CD4-positive, CD25-positive, alpha-beta regulatory T cell (primary cell): ENCODE measurements at regions not wholly inside any gene's neighbourhood (a gene's known extent, or its start where the extent isn't known, plus 50 kb on each side); places are given as distances from the start of the nearest gene placed in this dataset.

Experiments used
- ATAC-seq, 2 donors: fragments of 150-1000 bp; cut with Tn5 transposase; one replicate each; pipeline ENCODE4 v1.10.0; 2021; ENCODE audit warnings: low read depth in 2 of 2, moderate number of reproducible peaks in 2 of 2, moderate library complexity in 1 of 2
- DNase-seq, 3 donors: peaks; one replicate each; pipeline versions ENCODE4 v3.0.0 to v3.0.0-alpha.2; 2012 to 2022; ENCODE audit warnings: mixed read lengths in 1 of 3
- H3K27ac ChIP-seq: one replicate; pipeline ENCODE4 v1.7.0; 2013; ENCODE audit warnings: mild to moderate bottlenecking, low read length; ENCODE audit not compliant: insufficient read depth, poor library complexity, severe bottlenecking
- H3K27me3 ChIP-seq: one replicate; pipeline ENCODE4 v1.7.0; 2013; ENCODE audit warnings: low read length; ENCODE audit not compliant: control insufficient read depth, insufficient read depth
- H3K36me3 ChIP-seq: one replicate; pipeline ENCODE4 v1.7.0; 2013; ENCODE audit warnings: mild to moderate bottlenecking, low read length, moderate library complexity; ENCODE audit not compliant: control insufficient read depth, insufficient read depth
- H3K4me1 ChIP-seq: 2 replicates; pipeline ENCODE4 v1.7.0; 2013; ENCODE audit warnings: mild to moderate bottlenecking, low read length; ENCODE audit not compliant: insufficient read depth, control insufficient read depth, poor library complexity, severe bottlenecking
- H3K4me3 ChIP-seq: one replicate; pipeline ENCODE4 v1.7.0; 2013; ENCODE audit warnings: low read depth, mild to moderate bottlenecking, low read length, moderate library complexity
- H3K9me3 ChIP-seq, 2 experiments: 1 replicate in 1 of 2; 2 replicates in 1 of 2; pipeline ENCODE4 v1.7.0; 2013; ENCODE audit warnings: low read length in 2 of 2, mild to moderate bottlenecking in 1 of 2, moderate library complexity in 1 of 2; ENCODE audit not compliant: control insufficient read depth in 2 of 2
- H3K27ac Mint-ChIP-seq, 3 donors: one replicate each; pipeline ENCODE4 v1.8.0; 2020 to 2022; ENCODE audit warnings: mild to moderate bottlenecking in 3 of 3, mixed read lengths in 3 of 3, moderate library complexity in 2 of 3
- H3K27me3 Mint-ChIP-seq: one replicate; pipeline ENCODE4 v1.8.0; 2022; ENCODE audit warnings: mild to moderate bottlenecking, mixed read lengths
- H3K36me3 Mint-ChIP-seq: one replicate; pipeline ENCODE4 v1.8.0; 2020; ENCODE audit warnings: mixed read lengths
- H3K4me1 Mint-ChIP-seq, 4 donors: one replicate each; pipeline ENCODE4 v1.8.0; 2020 to 2022; ENCODE audit warnings: mixed read lengths in 4 of 4, mild to moderate bottlenecking in 1 of 4
- H3K4me3 Mint-ChIP-seq, 4 donors: one replicate each; pipeline ENCODE4 v1.8.0; 2020 to 2022; ENCODE audit warnings: mild to moderate bottlenecking in 4 of 4, mixed read lengths in 4 of 4, moderate library complexity in 3 of 4
- H3K9me3 Mint-ChIP-seq, 7 donors: one replicate each; pipeline ENCODE4 v1.8.0; 2020 to 2022; ENCODE audit warnings: mixed read lengths in 7 of 7, mild to moderate bottlenecking in 3 of 7, moderate library complexity in 2 of 7

DNA sequence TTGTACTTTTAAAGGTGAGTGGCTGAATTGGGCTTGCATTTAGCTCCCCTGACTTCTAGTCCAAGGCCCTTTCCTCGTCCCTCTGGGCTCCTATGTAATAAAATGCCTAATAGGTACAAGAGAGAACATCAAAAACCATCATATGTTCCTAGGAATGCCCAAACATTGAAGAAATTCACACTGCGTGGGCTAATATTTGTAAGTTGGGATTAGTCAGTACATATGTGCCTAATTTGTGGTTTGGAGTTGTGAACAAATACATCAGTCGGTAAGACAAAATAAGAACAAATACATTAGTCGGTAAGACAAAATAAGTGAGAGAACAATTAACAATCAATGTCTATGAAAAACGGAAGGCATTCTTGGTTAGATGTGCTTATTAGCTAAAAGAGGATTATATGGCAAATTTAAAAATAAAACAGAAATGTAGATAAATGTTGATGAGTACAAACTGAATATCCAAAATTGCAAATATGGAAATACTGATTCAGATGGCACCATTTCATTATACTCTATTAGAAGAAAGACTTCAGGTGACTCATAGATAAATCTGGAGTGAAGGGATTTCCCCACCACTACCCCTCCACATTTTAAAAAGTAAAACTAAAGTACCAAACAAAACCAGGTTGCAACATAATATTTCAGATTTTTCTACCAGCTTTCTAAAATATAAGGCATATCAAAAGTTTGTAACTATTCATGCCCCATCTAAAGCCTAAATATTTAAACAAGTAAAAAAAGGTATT is 325.4 kb downstream of the ZEB2 start:
- Mint-ChIP-seq H3K27me3 (no peaks in the 10 kb centered on the region), H3K4me1 (peaks cover 0 to 5% (median 4%) of the 10 kb centered on the region in 4 donors), H3K4me3 (no peak overlapping the region), H3K9me3 (no peaks in the 10 kb centered on the region), H3K36me3 (no peaks in the 10 kb centered on the region), H3K27ac (no peak overlapping the region)
- no peaks in the 10 kb centered on the region for H3K9me3 ChIP-seq
- H3K36me3 ChIP-seq = no peaks in the 10 kb centered on the region
- H3K4me3 ChIP-seq = no peak overlapping the region
- DNase-seq (no peak), ATAC-seq (no peak)
- no peak overlapping the region for H3K27ac ChIP-seq
- H3K27me3 ChIP-seq = no peaks in the 10 kb centered on the region
- H3K4me1 ChIP-seq = no peaks in the 10 kb centered on the region

DNA sequence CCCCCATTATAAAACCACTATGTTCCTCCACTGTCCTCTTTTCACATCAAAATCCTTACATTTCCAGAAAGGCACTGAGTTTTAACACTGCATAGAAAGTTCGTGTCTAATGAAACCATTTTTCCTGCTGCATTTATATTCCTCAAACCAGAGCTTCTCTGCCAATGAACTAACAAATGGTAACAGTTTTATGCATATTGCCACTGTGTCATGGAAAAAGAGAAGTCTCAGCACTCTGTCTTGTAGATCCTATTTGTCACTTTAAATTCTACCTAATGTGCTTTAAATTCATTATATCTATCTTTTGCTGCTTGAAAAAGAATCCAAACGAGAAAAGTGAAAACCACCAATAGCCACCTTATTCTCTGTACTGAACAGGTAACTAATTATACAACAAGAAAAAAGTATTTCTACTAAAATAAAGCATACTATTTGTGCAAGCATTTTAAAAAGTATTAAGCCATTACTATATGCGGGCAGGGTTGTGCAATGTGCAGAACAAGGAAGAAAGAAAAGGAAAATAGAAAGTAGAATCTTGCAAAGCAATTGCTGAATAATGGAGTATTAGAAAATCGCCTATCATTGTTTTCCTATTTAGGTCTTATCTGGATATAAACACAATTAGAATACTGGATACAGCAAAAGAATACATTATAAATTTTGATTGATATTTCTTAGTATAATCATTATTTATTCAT is 328.9 kb downstream of the ZEB2 start:
- peaks cover 2 to 7% (median 5%) of the 10 kb centered on the region in 4 donors for H3K4me1 Mint-ChIP-seq
- Histone ChIP-seq H3K27me3 (no peaks in the 10 kb centered on the region), H3K4me1 (no peaks in the 10 kb centered on the region), H3K9me3 (no peaks in the 10 kb centered on the region), H3K36me3 (no peaks in the 10 kb centered on the region), H3K4me3 (no peak overlapping the region), H3K27ac (no peak overlapping the region)
- H3K27me3 Mint-ChIP-seq = no peaks in the 10 kb centered on the region
- no peak overlapping the region for H3K4me3 Mint-ChIP-seq
- H3K27ac Mint-ChIP-seq = no peak overlapping the region
- no peaks in the 10 kb centered on the region for H3K36me3 Mint-ChIP-seq
- H3K9me3 Mint-ChIP-seq = no peaks in the 10 kb centered on the region
- DNase-seq (no peak), ATAC-seq (no peak)

DNA sequence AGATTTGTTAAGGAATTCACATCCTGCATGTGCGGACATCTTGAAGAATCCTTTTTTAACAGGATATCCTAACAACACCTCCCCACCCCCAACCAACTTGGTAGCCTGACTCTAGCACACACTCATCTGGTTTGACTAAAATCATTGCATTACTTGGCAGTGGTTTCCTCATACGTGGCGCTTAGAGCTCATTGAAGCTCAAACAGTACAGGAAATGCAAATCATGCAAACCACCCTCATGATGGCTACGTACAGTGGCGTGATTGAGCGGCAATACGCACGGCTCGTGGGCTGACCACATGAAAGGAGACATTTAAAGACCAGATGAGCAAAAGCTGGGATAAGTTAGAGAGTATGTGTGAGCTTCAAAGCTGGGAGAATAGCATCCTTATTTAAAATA is 336.2 kb downstream of the ZEB2 start:
- Mint-ChIP-seq H3K27me3 (no peaks in the 10 kb centered on the region), H3K36me3 (peaks cover 4% of the 10 kb centered on the region), H3K9me3 (no peaks in the 10 kb centered on the region), H3K4me1 (peaks cover 16 to 24% (median 21%) of the 10 kb centered on the region in 4 donors), H3K27ac (peak overlapping the region; percentile 48 to 84 (median 68)), H3K4me3 (peak overlapping the region in 3 of 4 donors; percentile 19 to 83 (median 79))
- Histone ChIP-seq H3K36me3 (no peaks in the 10 kb centered on the region), H3K27me3 (no peaks in the 10 kb centered on the region), H3K4me1 (peaks cover 17% of the 10 kb centered on the region), H3K27ac (peak overlapping the region; percentile 64), H3K9me3 (no peaks in the 10 kb centered on the region), H3K4me3 (peak overlapping the region; percentile 73)
- peak; percentile 61 to 91 (median 78) for DNase-seq
- peak; percentile 97 to 99 for ATAC-seq

DNA sequence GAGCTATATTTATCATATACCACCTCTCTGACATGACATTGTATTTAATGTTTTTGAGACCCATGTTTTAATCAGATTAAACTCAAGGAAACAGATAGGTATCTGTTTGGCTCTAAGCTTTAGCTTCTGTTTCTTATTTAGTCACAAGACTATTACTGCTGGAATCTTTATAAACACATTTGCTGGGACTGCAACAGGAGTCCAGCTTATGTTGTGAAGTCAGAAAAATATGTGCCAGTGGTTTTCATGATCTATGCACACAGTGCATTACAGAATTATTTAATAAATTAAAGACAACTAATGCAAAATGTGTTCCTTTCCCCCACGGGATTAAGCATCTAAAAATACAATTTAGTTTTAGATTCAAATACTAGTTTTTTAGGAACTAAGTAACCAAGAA is 338.9 kb downstream of the ZEB2 start:
- H3K27me3 Mint-ChIP-seq = no peaks in the 10 kb centered on the region
- no peak overlapping the region for H3K4me3 Mint-ChIP-seq
- H3K27ac ChIP-seq = no peak overlapping the region
- H3K4me1 Mint-ChIP-seq = peaks cover 14 to 22% (median 20%) of the 10 kb centered on the region in 4 donors
- H3K4me3 ChIP-seq = no peak overlapping the region
- peaks cover 4% of the 10 kb centered on the region for H3K36me3 Mint-ChIP-seq
- ATAC-seq (no peak), DNase-seq (no peak)
- no peaks in the 10 kb centered on the region for H3K27me3 ChIP-seq
- H3K27ac Mint-ChIP-seq = no peak overlapping the region
- peaks cover 0 to 4% (median 0%) of the 10 kb centered on the region in 7 donors for H3K9me3 Mint-ChIP-seq
- no peaks in the 10 kb centered on the region for H3K9me3 ChIP-seq
- peaks cover 17% of the 10 kb centered on the region for H3K4me1 ChIP-seq
- H3K36me3 ChIP-seq = no peaks in the 10 kb centered on the region

DNA sequence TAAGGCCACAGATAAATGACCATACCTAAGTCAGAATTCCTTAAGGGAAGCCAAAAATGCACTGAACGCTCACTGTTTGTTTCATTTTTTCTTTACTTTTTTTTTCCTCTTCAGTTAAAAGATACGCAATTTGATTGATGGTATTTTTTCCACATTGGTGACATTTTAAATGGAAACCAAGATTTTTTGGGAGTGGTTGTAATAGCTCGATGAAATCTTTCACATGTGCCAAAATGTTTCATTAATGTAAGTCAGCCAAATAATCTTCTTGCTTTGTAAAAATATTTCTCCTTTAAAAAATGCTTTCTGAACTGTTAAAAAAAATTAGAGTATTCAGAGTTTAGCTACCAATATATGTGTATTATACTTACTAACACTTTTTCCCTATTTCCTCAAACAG is 339.8 kb downstream of the ZEB2 start:
- H3K27ac Mint-ChIP-seq = no peak overlapping the region
- H3K9me3 Mint-ChIP-seq = peaks cover 0 to 4% (median 0%) of the 10 kb centered on the region in 7 donors
- DNase-seq = no peak

DNA sequence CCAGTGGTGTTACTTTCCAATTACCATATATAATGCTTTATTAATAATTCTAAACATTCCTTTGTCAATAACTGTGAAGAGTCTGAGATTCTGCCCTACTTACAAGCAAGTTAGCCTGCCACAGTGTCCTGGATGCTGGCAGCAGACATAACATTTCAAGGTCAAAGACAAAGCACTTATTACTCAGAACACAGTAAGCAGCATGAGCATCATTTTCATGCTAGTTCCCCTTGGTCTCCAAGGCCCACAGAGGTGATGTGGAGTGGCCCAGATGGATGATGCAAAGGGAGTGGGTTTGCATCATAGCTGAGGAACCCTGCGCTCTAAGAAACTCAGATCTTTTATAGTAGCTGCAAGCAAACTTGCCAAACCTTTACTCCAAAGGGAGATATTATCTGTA is 349.7 kb downstream of the ZEB2 start:
- Mint-ChIP-seq H3K4me1 (peaks cover 0 to 5% (median 0%) of the 10 kb centered on the region in 4 donors), H3K27ac (no peak overlapping the region), H3K36me3 (peaks cover 12% of the 10 kb centered on the region), H3K9me3 (peaks cover 0 to 3% (median 0%) of the 10 kb centered on the region in 7 donors), H3K4me3 (no peak overlapping the region), H3K27me3 (no peaks in the 10 kb centered on the region)
- DNase-seq (no peak), ATAC-seq (no peak)
- H3K4me1 ChIP-seq = no peaks in the 10 kb centered on the region
- H3K9me3 ChIP-seq = no peaks in the 10 kb centered on the region
- H3K27ac ChIP-seq = no peak overlapping the region
- no peaks in the 10 kb centered on the region for H3K36me3 ChIP-seq
- H3K27me3 ChIP-seq = no peaks in the 10 kb centered on the region
- no peak overlapping the region for H3K4me3 ChIP-seq

More for the DNA sequence above, 339.8 kb downstream of the ZEB2 start:
- Histone ChIP-seq H3K27me3 (no peaks in the 10 kb centered on the region), H3K4me3 (no peak overlapping the region), H3K36me3 (no peaks in the 10 kb centered on the region), H3K27ac (no peak overlapping the region), H3K9me3 (no peaks in the 10 kb centered on the region), H3K4me1 (peaks cover 17% of the 10 kb centered on the region)
- peaks cover 4% of the 10 kb centered on the region for H3K36me3 Mint-ChIP-seq
- no peak for ATAC-seq
- H3K27me3 Mint-ChIP-seq = no peaks in the 10 kb centered on the region
- no peak overlapping the region for H3K4me3 Mint-ChIP-seq
- peaks cover 13 to 20% (median 15%) of the 10 kb centered on the region in 4 donors for H3K4me1 Mint-ChIP-seq

DNA sequence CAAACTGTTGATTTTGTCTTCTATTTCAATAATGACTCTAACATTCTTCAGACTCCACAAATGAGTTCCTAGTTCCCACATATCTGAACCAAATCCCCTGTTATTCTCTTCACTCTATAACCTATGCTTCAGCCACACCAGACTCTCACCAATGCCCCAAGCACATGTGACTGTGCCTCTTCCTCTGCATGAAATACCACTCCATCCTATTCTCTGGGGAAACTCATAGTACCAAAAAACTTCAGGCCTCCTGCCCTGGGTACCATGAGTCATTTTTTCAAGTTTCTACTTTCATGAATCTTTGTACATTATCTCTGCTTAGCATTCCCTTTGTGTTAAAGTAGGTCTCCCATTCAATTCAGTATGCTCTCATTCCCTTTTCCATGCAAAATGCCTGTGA is 353.2 kb downstream of the ZEB2 start:
- no peak overlapping the region for H3K27ac Mint-ChIP-seq
- ATAC-seq = no peak

More for the DNA sequence above, 353.2 kb downstream of the ZEB2 start:
- Histone ChIP-seq H3K27me3 (no peaks in the 10 kb centered on the region), H3K4me1 (no peaks in the 10 kb centered on the region), H3K27ac (no peak overlapping the region), H3K36me3 (no peaks in the 10 kb centered on the region), H3K9me3 (no peaks in the 10 kb centered on the region), H3K4me3 (no peak overlapping the region)
- no peak overlapping the region for H3K4me3 Mint-ChIP-seq
- no peaks in the 10 kb centered on the region for H3K4me1 Mint-ChIP-seq
- H3K9me3 Mint-ChIP-seq = no peaks in the 10 kb centered on the region
- H3K27me3 Mint-ChIP-seq = no peaks in the 10 kb centered on the region
- H3K36me3 Mint-ChIP-seq = no peaks in the 10 kb centered on the region
- DNase-seq = no peak
